Tibial nerve (tissue), 4 donors: ENCODE measurements at regions not wholly inside any gene's neighbourhood (a gene's known extent, or its start where the extent isn't known, plus 50 kb on each side); places are given as distances from the start of the nearest gene placed in this dataset.

Experiments used
- DNase-seq, 2 donors: peaks; one replicate each; pipeline ENCODE4 v3.0.0-alpha.2; 2019; ENCODE audit warnings: low spot score in 2 of 2
- H3K27ac ChIP-seq, 4 donors: fragments of 200-600 bp; sonication (generic) in 3 of 4; one replicate each; pipeline ENCODE4 v1.5.1; 2017 to 2019; ENCODE audit warnings: mild to moderate bottlenecking in 1 of 4
- H3K27me3 ChIP-seq, 2 donors: fragments of 200-600 bp; sonication (generic) in 1 of 2; one replicate each; pipeline versions ENCODE4 v1.5.1 to v1.6.0; 2017 to 2019
- H3K36me3 ChIP-seq, 3 donors: fragments of 200-600 bp; sonication (generic); one replicate each; pipeline ENCODE4 v1.5.1; 2018 to 2019
- H3K4me1 ChIP-seq, 4 donors: fragments of 200-600 bp; sonication (generic) in 3 of 4; one replicate each; pipeline ENCODE4 v1.5.1; 2017 to 2019
- H3K4me3 ChIP-seq, 4 donors: fragments of 200-600 bp; sonication (generic) in 3 of 4; one replicate each; pipeline ENCODE4 v1.5.1; 2017 to 2019; ENCODE audit warnings: mild to moderate bottlenecking in 1 of 4, moderate library complexity in 1 of 4
- H3K9me3 ChIP-seq, 4 donors: fragments of 200-600 bp; sonication (generic) in 3 of 4; one replicate each; pipeline ENCODE4 v1.5.1; 2017 to 2019
- EP300 ChIP-seq, 2 donors: sonication (generic); formaldehyde crosslinking; IDR thresholded peaks; one replicate each; pipeline ENCODE4 v1.6.1; 2017; ENCODE audit warnings: antibody characterized with exemption in 2 of 2, mild to moderate bottlenecking in 1 of 2
- POLR2A ChIP-seq, 2 donors: fragments of 450-650 bp; IDR thresholded peaks; one replicate each; pipeline ENCODE4 v1.6.1; 2017; ENCODE audit warnings: antibody characterized with exemption in 2 of 2, mild to moderate bottlenecking in 2 of 2, moderate library complexity in 2 of 2
- WGBS, 2 donors: methylation state at CpG; one replicate each; pipeline ENCODE4 v1.1.5; 2018; 5-methylcytosine and 5-hydroxymethylcytosine counted together
- TF ChIP-seq, protein P1 (sequence below), 5 experiments: fragments of 200-600 bp in 3 of 5; fragments of 450-650 bp in 2 of 5; sonication (generic) in 3 of 5; IDR thresholded peaks; one replicate each; pipeline ENCODE4 v1.5.1; 2016 to 2019; ENCODE audit warnings: antibody characterized with exemption in 5 of 5, mild to moderate bottlenecking in 3 of 5, moderate library complexity in 2 of 5

DNA sequence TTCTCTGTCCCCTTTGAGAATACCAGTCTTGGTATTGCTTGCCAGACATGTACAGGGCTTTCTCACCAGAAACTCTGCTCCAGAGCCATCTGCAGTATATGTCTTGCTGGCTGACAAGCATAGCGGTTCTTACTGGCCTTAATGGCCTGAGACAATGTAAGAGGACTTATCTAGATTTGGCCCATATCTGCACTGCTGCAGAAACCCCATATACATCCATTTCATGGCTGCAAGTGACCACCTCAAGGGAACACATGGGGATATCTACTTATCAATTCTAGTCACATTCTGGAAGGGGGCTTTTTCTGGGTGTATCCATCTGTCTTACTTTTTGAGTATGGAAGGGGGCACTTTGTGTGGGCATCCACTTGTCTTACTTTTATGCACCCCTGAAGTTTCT, 375.5 kb upstream of the RBMY1B start:
- no peaks in the 10 kb centered on the region for H3K27me3 ChIP-seq
- no peak for TF ChIP-seq EP300 (IDR thresholded peaks at IDR 0.05)
- TF ChIP-seq, protein P1, sequence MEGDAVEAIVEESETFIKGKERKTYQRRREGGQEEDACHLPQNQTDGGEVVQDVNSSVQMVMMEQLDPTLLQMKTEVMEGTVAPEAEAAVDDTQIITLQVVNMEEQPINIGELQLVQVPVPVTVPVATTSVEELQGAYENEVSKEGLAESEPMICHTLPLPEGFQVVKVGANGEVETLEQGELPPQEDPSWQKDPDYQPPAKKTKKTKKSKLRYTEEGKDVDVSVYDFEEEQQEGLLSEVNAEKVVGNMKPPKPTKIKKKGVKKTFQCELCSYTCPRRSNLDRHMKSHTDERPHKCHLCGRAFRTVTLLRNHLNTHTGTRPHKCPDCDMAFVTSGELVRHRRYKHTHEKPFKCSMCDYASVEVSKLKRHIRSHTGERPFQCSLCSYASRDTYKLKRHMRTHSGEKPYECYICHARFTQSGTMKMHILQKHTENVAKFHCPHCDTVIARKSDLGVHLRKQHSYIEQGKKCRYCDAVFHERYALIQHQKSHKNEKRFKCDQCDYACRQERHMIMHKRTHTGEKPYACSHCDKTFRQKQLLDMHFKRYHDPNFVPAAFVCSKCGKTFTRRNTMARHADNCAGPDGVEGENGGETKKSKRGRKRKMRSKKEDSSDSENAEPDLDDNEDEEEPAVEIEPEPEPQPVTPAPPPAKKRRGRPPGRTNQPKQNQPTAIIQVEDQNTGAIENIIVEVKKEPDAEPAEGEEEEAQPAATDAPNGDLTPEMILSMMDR (IDR thresholded peaks at IDR 0.05): no peak
- TF ChIP-seq POLR2A (IDR thresholded peaks at IDR 0.05): no peak
- 80% methylated on average over 1 of the region's 1 CpG; no CpG with 5 or more reads in 1 of the 2 donors for WGBS, 2 donors
- no peaks in the 10 kb centered on the region for H3K4me1 ChIP-seq
- no peak overlapping the region for H3K4me3 ChIP-seq
- no peak overlapping the region for H3K27ac ChIP-seq
- H3K36me3 ChIP-seq: no peaks in the 10 kb centered on the region
- no peaks in the 10 kb centered on the region for H3K9me3 ChIP-seq
- no peak for DNase-seq

DNA sequence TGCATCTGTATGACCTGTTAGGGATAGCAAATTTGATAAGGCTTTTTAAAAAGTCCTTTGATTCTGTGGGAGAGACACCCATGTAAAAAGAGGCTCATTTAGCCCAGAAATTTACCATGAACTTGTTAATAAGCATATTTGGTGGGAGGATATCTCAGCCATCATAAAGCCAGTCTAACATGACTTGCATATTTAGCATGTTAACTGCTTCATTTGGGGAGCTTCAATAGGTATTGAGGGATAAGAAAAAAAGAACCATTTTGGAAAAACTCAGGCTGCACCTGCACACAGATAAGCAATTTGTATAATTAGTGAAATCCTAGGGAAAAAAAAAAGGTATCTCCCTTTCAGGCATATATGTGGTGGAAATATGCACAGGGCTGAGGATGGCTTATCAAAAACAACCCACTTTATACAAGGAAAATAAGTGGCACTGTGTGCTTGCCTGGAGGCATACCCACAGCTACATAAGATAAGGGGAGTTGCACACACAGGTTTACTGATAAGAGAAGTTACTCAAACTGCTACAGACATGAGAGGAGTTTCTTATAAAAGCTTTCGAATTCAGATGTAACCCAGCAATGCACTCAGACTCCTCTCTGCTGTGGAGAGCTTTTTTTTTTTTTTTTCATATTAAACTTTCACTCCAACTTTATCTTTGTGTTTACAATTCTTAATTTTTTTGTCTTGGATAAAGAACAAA, 372.9 kb upstream of the RBMY1B start:
- no peak for TF ChIP-seq POLR2A (IDR thresholded peaks at IDR 0.05)
- DNase-seq: no peak
- Histone ChIP-seq H3K27ac (no peak overlapping the region), H3K27me3 (no peaks in the 10 kb centered on the region), H3K4me1 (no peaks in the 10 kb centered on the region), H3K4me3 (no peak overlapping the region), H3K9me3 (no peaks in the 10 kb centered on the region), H3K36me3 (no peaks in the 10 kb centered on the region)
- WGBS, 2 donors: 50% methylated on average over 1 of the region's 1 CpG; no CpG with 5 or more reads in 1 of the 2 donors

DNA sequence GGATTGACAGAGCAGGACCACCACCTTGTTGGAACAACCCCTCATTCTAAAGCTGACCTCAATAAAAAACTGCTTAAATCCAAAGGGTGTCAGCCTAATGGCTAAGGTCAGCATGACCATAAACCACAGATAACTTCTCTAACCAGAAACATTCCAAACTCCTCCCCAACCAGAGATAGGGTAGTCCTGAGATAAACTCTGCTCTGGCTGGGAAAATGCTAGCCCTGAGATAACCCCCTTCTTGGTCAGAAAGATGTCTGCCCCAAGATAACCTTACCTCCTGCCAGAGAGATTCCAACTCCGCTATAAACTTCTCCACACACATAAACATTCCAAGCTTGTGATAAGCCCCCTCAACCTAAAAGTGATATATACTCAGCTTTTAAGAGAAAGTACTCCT, 364.8 kb upstream of the RBMY1B start:
- DNase-seq: no peak
- WGBS, 2 donors: 93% methylated on average over 1 of the region's 1 CpG; no CpG with 5 or more reads in 1 of the 2 donors
- Histone ChIP-seq H3K9me3 (no peaks in the 10 kb centered on the region), H3K4me3 (no peak overlapping the region), H3K27me3 (no peaks in the 10 kb centered on the region), H3K36me3 (no peaks in the 10 kb centered on the region), H3K27ac (no peak overlapping the region), H3K4me1 (no peaks in the 10 kb centered on the region)
- TF ChIP-seq, protein P1 (IDR thresholded peaks at IDR 0.05): no peak
- TF ChIP-seq EP300 (IDR thresholded peaks at IDR 0.05) (no peak), POLR2A (IDR thresholded peaks at IDR 0.05) (no peak)

DNA sequence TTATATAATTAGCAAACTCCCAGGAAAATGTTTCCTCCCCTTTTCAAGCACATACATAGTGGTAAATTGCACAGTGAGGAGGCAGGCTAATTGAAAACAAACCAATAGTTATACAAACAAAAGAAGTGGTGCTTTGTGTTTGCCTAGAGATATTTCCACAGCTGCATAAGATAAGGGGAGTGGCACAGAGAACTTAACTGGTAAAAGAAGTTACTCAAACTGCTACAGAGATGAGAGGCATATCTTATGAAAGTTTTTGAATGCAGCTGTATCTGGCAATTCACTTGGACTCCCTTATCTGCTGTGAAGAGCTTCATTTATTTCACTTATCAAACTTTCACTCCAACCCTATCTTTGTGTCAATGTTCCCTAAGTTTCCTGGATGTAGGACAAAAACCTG, 361.2 kb upstream of the RBMY1B start:
- Histone ChIP-seq H3K4me3 (no peak overlapping the region), H3K4me1 (no peaks in the 10 kb centered on the region), H3K36me3 (no peaks in the 10 kb centered on the region), H3K27me3 (no peaks in the 10 kb centered on the region), H3K9me3 (no peaks in the 10 kb centered on the region), H3K27ac (no peak overlapping the region)
- DNase-seq: no peak
- no peak for TF ChIP-seq EP300 (IDR thresholded peaks at IDR 0.05)
- TF ChIP-seq, protein P1 (IDR thresholded peaks at IDR 0.05): no peak
- TF ChIP-seq POLR2A (IDR thresholded peaks at IDR 0.05): no peak

DNA sequence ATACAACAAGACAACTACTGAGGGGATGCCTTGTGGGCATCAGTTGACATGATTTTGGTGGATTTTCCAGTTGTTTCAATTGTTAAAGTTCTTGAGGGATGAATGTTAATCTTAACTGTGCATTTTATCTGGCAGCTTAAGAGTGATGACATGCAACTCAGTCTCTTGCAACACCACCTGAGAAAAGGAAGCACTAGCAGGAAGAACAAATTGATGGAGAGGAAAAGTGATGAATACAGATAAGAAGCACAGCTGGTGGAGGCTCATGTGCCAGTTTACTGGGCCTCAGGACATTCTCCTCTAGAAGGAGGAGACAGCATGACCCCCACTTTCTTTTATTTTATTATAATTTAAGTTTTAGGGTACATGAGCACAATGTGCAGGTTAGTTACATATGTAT, 341.3 kb upstream of the RBMY1B start:
- no peak for TF ChIP-seq EP300 (IDR thresholded peaks at IDR 0.05)
- TF ChIP-seq, protein P1 (IDR thresholded peaks at IDR 0.05): no peak
- no peak for TF ChIP-seq POLR2A (IDR thresholded peaks at IDR 0.05)
- H3K27ac ChIP-seq: no peak overlapping the region

More for the DNA sequence above, 341.3 kb upstream of the RBMY1B start:
- Histone ChIP-seq H3K36me3 (no peaks in the 10 kb centered on the region), H3K9me3 (no peaks in the 10 kb centered on the region), H3K27me3 (no peaks in the 10 kb centered on the region), H3K4me1 (no peaks in the 10 kb centered on the region), H3K4me3 (no peak overlapping the region)
- DNase-seq: no peak
